SK-N-MC (cell line): ENCODE measurements at regions not wholly inside any gene's neighbourhood (a gene's known extent, or its start where the extent isn't known, plus 50 kb on each side); places are given as distances from the start of the nearest gene placed in this dataset.

Experiments
- DNase-seq: peaks from one replicate; pipeline ENCODE4 v3.0.0-alpha.2; 2011; ENCODE audit warnings: low read depth, low spot score
- H3K27ac ChIP-seq: fragments of 200-600 bp; sonication (generic); 2 replicates; pipeline ENCODE4 v1.5.1; 2016; ENCODE audit warnings: mixed run types
- H3K36me3 ChIP-seq: fragments of 200-600 bp; sonication (generic); 2 replicates; pipeline ENCODE4 v1.6.1; 2017; ENCODE audit warnings: antibody characterized with exemption, low read length, mixed read lengths; ENCODE audit not compliant: insufficient read depth
- H3K4me3 ChIP-seq: fragments of 200-600 bp; sonication (generic); 2 replicates; pipeline ENCODE4 v1.5.1; 2016
- H3K9ac ChIP-seq: fragments of 200-600 bp; sonication (generic); 2 replicates; pipeline ENCODE4 v1.8.0; 2017; ENCODE audit warnings: mixed run types, mixed read lengths; ENCODE audit not compliant: insufficient read length
- H3K9me3 ChIP-seq: fragments of 200-600 bp; sonication (generic); 2 replicates; pipeline ENCODE4 v1.6.1; 2017; ENCODE audit warnings: low read depth, mild to moderate bottlenecking, antibody characterized with exemption, low read length, moderate library complexity, mixed read lengths
- EZH2 ChIP-seq: fragments of 200-600 bp; sonication (generic); IDR thresholded peaks from one replicate; pipeline ENCODE4 v1.6.1; 2017; ENCODE audit warnings: antibody characterized with exemption
- FOXP2 ChIP-seq: optimal IDR thresholded peaks from 2 replicates; pipeline ENCODE3; 2011; ENCODE audit warnings: mild to moderate bottlenecking, moderate library complexity; ENCODE audit not compliant: insufficient read depth; ENCODE audit errors: extremely low read length, control extremely low read depth
- POLR2AphosphoS5 ChIP-seq: IDR thresholded peaks from 2 replicates; pipeline ENCODE4 v1.6.1; 2012; ENCODE audit warnings: mild to moderate bottlenecking, low read depth, low read length, borderline replicate concordance

GRCh38 chr10:4719671-4720070, 106.3 kb upstream of the AKR1E2 start:
- H3K4me3 ChIP-seq: no peak overlapping the region
- H3K9me3 ChIP-seq: no peaks in the 10 kb centered on the region
- H3K27ac ChIP-seq: no peak overlapping the region
- H3K36me3 ChIP-seq: no peaks in the 10 kb centered on the region
- no peak for DNase-seq
- no peak overlapping the region for H3K9ac ChIP-seq
- no peak for TF ChIP-seq POLR2AphosphoS5
- TF ChIP-seq EZH2: no peak
- TF ChIP-seq FOXP2: no peak

- Histone ChIP-seq H3K36me3 (no peaks in the 10 kb centered on the region), H3K27ac (no peak overlapping the region), H3K9ac (no peak overlapping the region), H3K9me3 (no peaks in the 10 kb centered on the region), H3K4me3 (no peak overlapping the region)
- no peak for TF ChIP-seq FOXP2
- no peak for TF ChIP-seq EZH2
- TF ChIP-seq POLR2AphosphoS5: no peak
- no peak for DNase-seq
Observed at GRCh38 chr10:4719036-4719435, 107.0 kb upstream of the AKR1E2 start.

- TF ChIP-seq FOXP2 (no peak), POLR2AphosphoS5 (no peak), EZH2 (no peak)
Observed at GRCh38 chr10:4718544-4718943, 107.5 kb upstream of the AKR1E2 start.

GRCh38 chr10:4717670-4718069, 108.3 kb upstream of the AKR1E2 start:
- TF ChIP-seq POLR2AphosphoS5: no peak
- no peak for TF ChIP-seq FOXP2
- TF ChIP-seq EZH2: no peak
- Histone ChIP-seq H3K36me3 (no peaks in the 10 kb centered on the region), H3K4me3 (no peak overlapping the region), H3K27ac (no peak overlapping the region), H3K9me3 (no peaks in the 10 kb centered on the region), H3K9ac (no peak overlapping the region)
- no peak for DNase-seq

More at GRCh38 chr10:4718544-4718943, 107.5 kb upstream of the AKR1E2 start:
- Histone ChIP-seq H3K9me3 (no peaks in the 10 kb centered on the region), H3K27ac (no peak overlapping the region), H3K9ac (no peak overlapping the region), H3K36me3 (no peaks in the 10 kb centered on the region), H3K4me3 (no peak overlapping the region)
- DNase-seq: no peak

- Histone ChIP-seq H3K9ac (no peak overlapping the region), H3K27ac (no peak overlapping the region), H3K9me3 (no peaks in the 10 kb centered on the region), H3K4me3 (no peak overlapping the region), H3K36me3 (no peaks in the 10 kb centered on the region)
- TF ChIP-seq EZH2 (no peak), FOXP2 (no peak), POLR2AphosphoS5 (no peak)
- DNase-seq: no peak
Observed at GRCh38 chr10:4710858-4711257, 115.1 kb upstream of the AKR1E2 start.

GRCh38 chr10:4708123-4708759, 117.8 kb upstream of the AKR1E2 start:
- DNase-seq: no peak
- Histone ChIP-seq H3K4me3 (no peak overlapping the region), H3K36me3 (no peaks in the 10 kb centered on the region), H3K9me3 (no peaks in the 10 kb centered on the region), H3K27ac (no peak overlapping the region), H3K9ac (no peak overlapping the region)
- TF ChIP-seq EZH2: no peak
- TF ChIP-seq POLR2AphosphoS5: no peak
- TF ChIP-seq FOXP2: no peak

GRCh38 chr10:4707221-4707620, 118.8 kb upstream of the AKR1E2 start:
- no peak overlapping the region for H3K9ac ChIP-seq
- no peak for TF ChIP-seq POLR2AphosphoS5
- TF ChIP-seq FOXP2: no peak
- TF ChIP-seq EZH2: no peak
- no peak overlapping the region for H3K27ac ChIP-seq
- no peaks in the 10 kb centered on the region for H3K36me3 ChIP-seq
- no peak for DNase-seq
- H3K9me3 ChIP-seq: no peaks in the 10 kb centered on the region
- H3K4me3 ChIP-seq: no peak overlapping the region

- no peaks in the 10 kb centered on the region for H3K9me3 ChIP-seq
- no peak overlapping the region for H3K4me3 ChIP-seq
- H3K9ac ChIP-seq: no peak overlapping the region
- TF ChIP-seq EZH2 (no peak), FOXP2 (no peak), POLR2AphosphoS5 (no peak)
- no peak overlapping the region for H3K27ac ChIP-seq
- DNase-seq: no peak
- no peaks in the 10 kb centered on the region for H3K36me3 ChIP-seq
Observed at GRCh38 chr10:4704034-4704545, 121.9 kb upstream of the AKR1E2 start.

GRCh38 chr10:4701016-4701415, 125.0 kb upstream of the AKR1E2 start:
- Histone ChIP-seq H3K36me3 (no peaks in the 10 kb centered on the region), H3K4me3 (no peak overlapping the region), H3K9ac (no peak overlapping the region), H3K9me3 (no peaks in the 10 kb centered on the region), H3K27ac (no peak overlapping the region)
- no peak for TF ChIP-seq FOXP2
- no peak for TF ChIP-seq EZH2
- no peak for TF ChIP-seq POLR2AphosphoS5
- no peak for DNase-seq
